Stimulated activated CD4-positive, alpha-beta T cell treated with anti-CD3 and anti-CD28 coated beads, TNF-alpha, amount 100 ng/mL, for 48 hours (primary cell): ENCODE measurements at regions not wholly inside any gene's neighbourhood (a gene's known extent, or its start where the extent isn't known, plus 50 kb on each side); places are given as distances from the start of the nearest gene placed in this dataset.

Experiments used
- DNase-seq, 3 donors: peaks; one replicate each; pipeline ENCODE4 v3.0.0-alpha.2; 2020; ENCODE audit warnings: low read depth in 3 of 3

DNA sequence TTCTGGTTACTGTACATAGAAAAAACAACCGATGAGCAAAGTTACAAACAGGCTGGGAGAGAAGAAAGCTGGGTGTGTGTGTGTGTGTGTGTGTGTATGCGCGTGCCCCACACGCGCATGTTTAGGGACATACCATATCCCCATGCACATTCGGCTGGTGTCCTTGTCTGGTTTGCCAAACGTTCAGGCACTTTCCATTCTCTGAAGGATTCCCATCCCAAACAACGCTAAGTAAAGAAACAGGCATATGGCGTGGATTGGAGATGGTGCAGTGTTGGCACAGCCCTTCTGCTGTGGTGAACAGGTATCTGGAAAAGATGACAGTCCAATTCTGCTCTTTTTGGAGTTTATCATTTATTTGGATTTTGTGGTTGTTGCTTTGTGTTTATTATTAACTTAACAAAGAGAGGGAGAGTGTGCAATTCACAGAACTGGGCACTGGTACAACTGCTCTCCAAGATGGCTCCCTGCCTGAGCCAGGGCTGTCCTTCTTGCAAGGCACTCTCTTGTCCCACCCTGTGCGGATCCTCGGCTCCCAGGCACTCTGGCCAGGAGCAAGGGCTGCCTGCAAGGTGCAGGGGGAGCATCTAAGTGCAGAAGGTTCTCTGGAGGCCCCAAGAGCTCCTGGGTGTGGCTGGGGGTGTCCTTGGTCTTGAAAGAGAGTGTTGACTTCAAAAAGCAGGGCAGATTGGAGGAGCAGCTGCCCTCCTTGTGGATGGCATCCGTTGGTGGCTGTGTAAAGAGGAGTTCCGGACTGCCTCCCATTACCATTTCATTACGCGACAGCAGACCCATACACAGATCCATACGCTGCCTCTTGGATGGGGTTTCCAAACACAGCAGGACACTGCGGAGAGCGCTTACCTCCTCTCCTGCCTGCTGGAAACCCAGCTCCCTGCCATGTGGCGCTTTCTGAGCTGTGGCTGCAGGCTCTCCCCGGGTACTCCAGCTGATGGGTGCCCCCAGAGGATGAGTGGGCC lies 263.1 kb downstream of the ZNF536 start:
- no peak for DNase-seq

- no peak for DNase-seq
These were observed 262.1 kb downstream of the ZNF536 start for GRCh38 chr19:30634131-30634830.

DNA sequence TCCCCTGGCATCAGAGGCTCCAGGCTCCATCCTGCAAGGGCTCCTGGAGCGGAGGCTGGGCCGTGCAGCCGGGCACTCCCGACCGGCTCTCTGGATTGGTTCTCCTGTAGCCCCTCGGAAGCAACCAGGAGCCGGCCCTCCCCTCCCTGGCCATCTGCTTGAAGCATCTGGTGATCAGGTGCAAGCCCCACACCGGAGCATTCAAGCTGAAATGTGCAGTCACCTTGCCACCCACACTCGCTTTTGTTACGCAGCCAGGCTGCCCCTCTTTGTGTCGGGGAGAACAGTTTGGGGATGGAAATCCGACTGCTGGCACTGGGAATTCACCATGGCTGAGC lies 258.8 kb downstream of the ZNF536 start:
- DNase-seq, result no peak

- DNase-seq, result no peak
These were observed 258.3 kb downstream of the ZNF536 start for GRCh38 chr19:30630289-30631032.

DNA sequence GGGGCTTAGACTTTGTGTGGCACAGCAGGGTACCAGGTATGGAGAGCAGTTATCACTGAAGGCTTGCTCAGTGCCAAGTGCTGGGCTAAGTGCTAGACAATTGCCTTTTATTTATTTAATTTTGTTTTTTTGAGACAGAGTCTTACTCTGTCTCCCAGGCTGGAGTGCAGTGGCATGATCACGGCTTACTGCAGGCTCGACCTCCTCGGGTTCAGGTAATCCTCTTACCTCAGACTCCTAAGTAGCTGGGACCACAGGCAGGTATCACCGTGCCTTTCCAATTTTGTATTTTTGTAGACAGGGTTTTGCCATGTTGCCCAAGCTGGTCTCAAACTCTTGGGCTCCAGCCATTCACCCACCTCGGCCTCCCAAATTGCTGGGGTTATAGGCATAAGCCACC lies 256.9 kb downstream of the ZNF536 start:
- no peak for DNase-seq

GRCh38 chr19:30626626-30626966 lies 254.4 kb downstream of the ZNF536 start:
- DNase-seq, result no peak

DNA sequence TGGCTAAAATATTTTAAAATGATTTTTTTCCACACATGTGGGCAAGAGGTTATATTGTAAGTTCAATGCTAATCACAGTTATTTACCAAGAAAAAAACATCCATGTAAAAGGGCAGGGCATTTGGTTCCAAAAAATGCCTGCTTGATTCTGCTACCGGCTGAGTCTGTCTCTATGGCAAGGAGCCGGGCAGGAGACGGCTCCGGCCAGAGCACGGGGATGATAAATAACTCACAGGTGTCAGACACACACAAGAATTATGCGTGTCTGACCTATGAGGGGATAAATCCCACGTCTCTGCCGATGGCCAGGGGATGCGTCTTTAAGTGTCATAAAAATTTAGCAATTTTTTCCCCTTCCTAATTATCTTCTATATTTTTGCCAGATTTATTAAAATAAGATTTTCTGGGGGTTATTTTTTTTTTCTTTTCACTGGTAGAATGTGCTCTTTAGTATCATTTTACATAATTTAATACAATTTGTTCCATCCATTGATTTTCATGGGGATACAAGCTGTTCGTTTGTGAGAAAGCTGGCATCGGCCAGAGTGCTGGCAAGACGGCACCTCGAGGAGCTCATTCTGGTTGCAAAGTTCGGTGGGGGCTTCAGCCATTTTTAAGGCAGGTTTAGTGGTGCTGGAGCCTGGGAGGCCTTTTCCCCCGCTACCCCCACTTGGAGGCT lies 253.9 kb downstream of the ZNF536 start:
- DNase-seq, result no peak

DNA sequence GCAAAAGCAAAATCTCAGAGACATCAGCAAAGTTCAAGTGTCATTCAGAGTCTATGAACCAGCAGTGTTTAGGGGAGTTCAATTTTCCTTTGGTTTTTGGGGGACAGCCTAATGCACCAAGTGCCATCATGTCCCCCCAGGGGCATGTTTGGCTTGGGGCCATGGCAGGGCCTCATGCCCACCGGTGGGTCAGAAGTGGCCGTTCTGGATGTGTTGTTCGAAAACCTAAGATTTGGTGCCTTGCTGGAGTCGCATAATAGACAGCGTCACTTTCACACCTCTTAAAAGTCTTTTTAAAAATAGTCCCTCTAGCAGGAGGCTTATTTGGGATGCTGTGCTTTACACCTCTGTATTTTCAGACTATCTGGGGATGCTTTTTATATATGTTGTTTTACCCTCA lies 250.1 kb downstream of the ZNF536 start:
- no peak for DNase-seq

- DNase-seq, result no peak
These were observed 249.2 kb downstream of the ZNF536 start for GRCh38 chr19:30621326-30621920.

GRCh38 chr19:30620354-30620753 lies 248.2 kb downstream of the ZNF536 start:
- DNase-seq, result no peak

- DNase-seq, result no peak
These were observed 237.6 kb downstream of the ZNF536 start for GRCh38 chr19:30609656-30610270.

GRCh38 chr19:30608471-30608870 lies 236.3 kb downstream of the ZNF536 start:
- DNase-seq, result no peak
